DMS53 (cell line): ENCODE measurements at regions not wholly inside any gene's neighbourhood (a gene's known extent, or its start where the extent isn't known, plus 50 kb on each side); places are given as distances from the start of the nearest gene placed in this dataset.
"Not testable (repeated sequence)": the region's sequence is repeated elsewhere in the genome, so short reads cannot be mapped to it uniquely, and the experiment has no call there.

Experiments used
- DNase-seq: peaks from one replicate; lab custom pipeline; 2025; lab: John Stamatoyannopoulos, UW

DNA sequence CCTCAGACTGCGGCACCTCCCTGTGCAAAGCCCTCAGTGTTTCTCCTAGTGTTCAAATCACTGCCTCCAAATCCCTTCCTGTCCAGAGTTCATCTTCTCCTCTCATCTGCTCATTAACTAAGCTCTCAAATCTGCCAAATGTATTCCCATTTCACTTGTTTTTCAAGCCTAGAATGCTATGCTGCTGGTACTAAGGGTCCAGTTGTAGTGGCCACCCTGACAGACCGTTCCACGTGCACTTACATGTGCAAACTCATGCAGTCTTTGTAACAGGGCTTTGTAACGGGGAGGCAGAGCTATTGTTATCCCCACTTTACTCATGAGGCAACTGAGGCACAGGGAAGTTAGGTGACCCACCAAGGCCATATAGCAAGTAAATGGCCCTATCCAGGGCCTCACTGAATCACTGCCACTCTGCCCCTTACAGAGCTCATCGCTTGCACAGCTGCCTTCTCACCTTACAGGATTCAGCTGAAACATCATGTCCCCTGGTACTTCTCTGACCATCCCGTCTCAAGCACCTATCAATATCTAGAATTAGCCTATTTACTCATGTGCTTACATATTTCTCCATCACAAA lies 153.0 kb upstream of the PDE1C start:
- peak; percentile 60 for DNase-seq

DNA sequence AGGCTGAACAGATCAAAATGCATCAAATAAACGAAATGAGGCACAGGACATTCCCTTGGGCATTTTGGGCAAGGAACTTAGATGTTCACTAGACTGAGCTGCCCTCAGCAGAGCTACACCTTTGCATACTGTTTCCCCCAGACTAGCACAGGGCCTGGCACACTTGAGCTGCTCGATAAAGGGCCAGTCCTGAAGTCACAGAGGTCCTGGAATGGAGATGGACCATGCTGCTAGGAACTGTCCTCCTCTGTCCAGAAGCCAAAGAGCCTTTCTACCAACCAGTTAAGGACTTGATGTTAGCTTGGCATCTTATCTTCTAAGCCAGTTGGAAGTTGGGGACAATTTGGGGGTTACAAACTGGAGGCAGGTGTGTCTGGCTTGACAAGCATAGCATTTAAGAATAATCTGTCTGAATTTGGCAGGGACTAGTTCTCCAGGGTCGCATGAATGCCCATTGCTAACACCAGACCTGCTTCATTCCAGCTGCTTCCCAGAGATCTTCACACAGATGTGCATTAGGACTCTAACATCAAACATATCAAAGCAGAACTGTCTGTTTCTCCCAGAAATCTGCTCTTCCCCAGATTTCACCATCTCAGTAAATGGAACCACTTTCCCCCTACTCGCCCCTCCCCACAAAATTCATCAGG lies 152.2 kb upstream of the PDE1C start:
- DNase-seq = no peak

GRCh38 chr7:32221736-32222135 lies 151.5 kb upstream of the PDE1C start:
- DNase-seq = no peak

GRCh38 chr7:32221056-32221455 lies 150.8 kb upstream of the PDE1C start:
- DNase-seq = no peak

GRCh38 chr7:32219831-32220230 lies 149.6 kb upstream of the PDE1C start:
- DNase-seq = not testable (repeated sequence)

DNA sequence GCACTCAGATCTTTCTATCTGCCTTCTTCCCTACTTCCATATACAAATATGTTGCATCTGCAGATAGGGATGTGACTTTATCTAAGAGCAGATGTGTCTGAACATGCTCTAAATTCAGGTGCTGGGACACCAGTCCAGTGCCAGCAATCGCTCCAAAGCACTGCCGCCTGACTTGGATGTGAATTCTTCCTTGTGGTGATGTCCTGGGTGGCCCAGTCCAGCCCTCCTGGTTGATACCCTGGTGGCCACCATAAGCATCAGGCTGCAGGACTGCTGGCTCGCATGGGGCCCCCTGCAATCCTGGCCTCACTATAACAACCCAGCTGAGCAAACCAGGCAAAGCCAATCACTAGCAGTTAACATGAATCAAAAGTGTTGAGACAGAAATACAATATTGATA lies 149.2 kb upstream of the PDE1C start:
- no peak for DNase-seq

DNA sequence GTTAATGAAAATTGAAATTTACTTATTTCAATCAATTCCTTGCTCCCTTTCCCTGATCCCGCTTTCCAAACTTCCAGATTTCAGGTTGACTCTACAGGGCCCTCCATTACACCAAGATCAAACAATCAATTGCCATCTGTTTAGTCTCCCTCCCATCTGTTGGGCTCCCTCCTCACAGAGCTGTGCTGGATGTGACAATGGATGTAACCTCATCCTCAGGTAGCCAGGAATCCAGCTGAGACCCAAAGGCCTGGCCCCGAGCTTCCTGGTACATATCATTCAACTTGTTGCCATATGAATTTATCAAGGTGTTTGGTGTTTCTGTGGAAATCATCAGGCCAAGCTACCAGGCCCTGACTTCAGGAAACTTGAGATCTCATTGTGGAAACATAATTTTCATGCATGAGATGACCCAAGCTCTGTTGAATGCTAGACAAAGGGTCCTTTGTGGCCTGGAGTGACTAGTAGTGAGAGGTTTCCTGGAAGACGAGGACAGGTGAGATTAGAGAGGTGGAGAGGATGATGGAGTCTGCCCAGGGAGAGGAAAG lies 148.6 kb upstream of the PDE1C start:
- no peak for DNase-seq

DNA sequence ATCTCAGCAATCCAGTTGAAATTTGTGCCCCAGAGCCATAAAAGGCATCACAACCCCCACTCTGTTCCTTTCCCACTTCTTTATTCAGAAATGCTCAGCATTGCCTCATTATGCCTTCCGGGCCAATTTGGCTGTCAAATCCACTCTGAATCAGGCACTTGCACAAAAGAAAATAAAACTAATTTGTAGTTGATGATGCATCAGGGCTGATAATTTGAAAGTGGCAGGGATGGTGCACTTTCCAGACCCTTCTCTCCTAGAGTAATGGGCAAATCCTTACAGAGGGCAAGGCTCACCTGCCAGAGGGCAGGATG lies 147.9 kb upstream of the PDE1C start:
- DNase-seq = no peak

DNA sequence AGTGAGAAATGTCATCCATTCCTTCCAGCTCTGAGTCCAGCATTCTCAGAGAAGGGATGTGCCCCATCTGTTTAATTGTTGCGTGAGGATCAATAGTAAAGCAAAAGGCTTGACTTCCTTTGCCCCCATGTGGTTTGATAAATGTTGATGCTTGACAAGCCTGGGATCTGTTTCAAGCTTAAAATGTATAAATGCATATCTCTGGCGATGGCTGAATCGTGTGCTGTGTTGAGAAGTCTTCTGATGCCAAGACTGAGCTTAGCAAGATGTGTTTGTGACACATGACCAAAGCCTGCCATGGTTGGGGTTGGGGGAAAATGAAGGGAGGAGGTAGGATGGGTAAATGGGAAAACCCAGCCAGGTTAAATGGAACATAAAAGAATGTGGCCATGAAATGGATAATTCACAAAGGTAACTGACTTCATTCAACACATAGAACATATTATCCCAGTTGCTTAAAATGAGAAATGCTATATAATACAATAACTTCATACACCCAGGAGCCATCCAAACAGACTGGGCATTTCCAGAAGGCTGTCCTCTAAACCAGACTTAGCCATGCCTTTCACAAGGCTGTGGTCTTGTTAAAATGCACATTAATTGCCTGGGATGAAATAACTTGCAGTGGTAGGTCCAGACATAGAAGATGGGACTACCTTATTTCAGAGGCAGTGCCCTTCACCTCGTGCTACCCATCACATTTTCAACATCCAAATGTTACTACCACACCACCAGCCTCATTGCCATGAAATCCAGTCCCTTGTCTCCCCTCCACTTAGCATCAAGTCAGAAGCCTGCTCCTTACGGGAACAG lies 147.3 kb upstream of the PDE1C start:
- no peak for DNase-seq

GRCh38 chr7:32216759-32217158 lies 146.6 kb upstream of the PDE1C start:
- peak; percentile 12 for DNase-seq

GRCh38 chr7:32215697-32216096 lies 145.5 kb upstream of the PDE1C start:
- DNase-seq = no peak

DNA sequence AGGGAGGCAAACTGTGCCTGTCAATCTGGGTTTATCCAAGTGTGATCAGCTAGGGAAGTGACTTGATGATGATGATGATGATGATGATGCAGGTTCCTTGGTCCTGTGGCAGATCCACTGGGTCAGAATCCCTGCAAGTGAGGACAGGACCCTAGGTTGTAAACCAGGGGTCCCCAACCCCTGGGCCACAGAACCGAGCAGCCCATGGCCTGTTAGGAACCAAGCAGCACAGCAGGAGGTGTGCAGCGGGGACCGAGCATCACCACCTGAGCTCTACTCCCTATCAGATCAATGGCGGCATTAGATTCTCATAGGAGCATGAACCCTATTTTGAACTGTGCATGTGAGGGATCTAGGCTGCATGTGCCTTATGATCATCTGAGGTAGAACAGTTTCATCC lies 144.7 kb upstream of the PDE1C start:
- no peak for DNase-seq

DNA sequence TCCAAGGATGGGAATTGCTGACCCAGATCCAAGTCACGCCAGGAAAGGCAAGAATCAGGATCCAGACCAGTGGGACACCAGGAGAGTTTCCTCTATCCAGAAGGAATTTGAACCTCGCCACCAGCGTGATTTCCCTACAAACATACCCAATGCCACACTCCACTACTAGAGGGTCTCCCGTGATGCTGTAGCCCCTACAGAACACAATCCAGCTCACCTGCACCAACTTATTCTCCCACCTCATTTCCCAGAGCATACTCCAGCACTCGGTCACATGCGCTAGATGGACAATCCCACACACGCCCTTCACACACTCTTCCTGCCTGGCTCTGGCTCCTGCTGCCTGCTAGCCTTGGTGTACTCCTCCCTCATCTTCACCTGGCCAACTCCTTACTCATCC lies 142.1 kb upstream of the PDE1C start:
- no peak for DNase-seq

DNA sequence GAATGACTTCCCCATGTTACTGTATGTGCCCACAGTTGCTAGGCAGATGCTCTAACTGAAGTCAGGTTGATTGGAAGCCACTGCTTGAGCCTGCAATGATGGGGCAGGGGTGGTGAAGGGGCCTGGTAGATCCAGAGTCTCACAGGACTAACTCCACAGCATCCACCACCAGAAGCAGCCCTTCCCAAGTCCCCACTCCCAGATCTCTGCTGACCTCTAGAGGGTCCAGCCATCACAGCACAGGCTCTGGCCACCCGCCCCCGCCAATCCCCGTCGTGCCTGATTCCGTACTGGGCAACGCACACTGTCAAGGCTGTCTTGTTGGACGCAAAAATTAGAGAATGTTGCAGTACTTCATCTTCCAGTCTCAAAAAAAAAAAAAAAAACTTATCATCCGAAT lies 136.8 kb upstream of the PDE1C start:
- peak; percentile 46 for DNase-seq

DNA sequence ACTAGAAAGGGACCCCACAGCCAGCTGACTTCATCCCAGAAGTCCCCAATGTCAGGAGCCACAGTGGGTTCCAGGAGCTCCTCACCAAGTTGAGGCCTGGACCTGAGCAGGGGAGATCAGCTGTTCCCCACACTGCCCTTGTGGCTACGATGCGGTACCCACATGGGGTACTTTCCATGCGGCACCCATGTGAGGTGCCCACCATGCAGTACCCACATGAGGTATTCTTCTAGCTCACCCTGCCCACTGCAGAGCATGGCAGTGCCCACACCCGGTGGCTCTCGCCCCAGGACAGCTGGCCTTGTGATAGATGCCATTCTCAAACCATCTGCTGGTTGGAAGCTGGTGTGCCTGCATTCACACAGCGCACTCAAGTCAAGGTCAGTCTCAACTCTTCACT lies 136.3 kb upstream of the PDE1C start:
- DNase-seq = no peak

- DNase-seq = peak; percentile 22
Measured at GRCh38 chr7:32205298-32205824, 135.2 kb upstream of the PDE1C start.

- peak; percentile 96 for DNase-seq
Measured at GRCh38 chr7:32204361-32205018, 134.3 kb upstream of the PDE1C start.

DNA sequence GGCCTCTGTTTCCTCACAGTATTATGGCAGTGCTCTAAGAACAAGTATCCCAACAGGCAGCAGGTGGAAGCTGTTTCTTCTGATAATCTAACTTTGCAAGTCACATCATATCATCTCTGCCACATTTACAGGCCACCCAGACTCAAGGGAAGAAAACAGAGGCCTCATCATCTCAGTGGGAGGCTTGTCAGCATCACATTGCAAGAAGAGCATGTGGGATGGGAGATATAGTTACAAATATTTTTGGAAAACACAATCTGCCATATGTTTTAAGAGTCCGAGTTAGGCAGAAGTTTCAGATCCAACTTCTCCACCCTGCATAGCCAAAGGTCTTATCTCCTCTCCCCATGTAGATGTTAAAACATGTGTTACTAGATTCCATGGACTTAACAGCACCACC lies 130.4 kb upstream of the PDE1C start:
- no peak for DNase-seq

- no peak for DNase-seq
Measured at GRCh38 chr7:32194537-32194936, 124.3 kb upstream of the PDE1C start.

DNA sequence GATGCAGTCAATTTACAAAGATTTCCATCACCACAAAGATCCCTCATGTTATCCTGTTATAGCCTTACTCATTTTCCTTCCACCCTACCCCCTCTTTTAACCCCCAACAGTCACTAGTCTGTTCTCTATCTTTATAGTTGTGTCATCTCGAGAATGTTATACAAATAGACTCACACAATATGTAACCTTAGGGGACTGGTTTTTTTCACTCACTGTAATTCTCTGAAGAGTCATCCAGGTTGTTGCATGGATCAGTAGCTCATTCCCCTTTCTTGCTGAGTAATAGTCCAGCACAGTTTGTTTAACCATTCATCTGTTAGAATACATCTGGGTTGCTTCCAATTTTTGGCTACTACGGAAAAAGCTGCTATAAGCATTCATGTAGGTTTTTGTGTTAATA lies 121.1 kb upstream of the PDE1C start:
- no peak for DNase-seq

DNA sequence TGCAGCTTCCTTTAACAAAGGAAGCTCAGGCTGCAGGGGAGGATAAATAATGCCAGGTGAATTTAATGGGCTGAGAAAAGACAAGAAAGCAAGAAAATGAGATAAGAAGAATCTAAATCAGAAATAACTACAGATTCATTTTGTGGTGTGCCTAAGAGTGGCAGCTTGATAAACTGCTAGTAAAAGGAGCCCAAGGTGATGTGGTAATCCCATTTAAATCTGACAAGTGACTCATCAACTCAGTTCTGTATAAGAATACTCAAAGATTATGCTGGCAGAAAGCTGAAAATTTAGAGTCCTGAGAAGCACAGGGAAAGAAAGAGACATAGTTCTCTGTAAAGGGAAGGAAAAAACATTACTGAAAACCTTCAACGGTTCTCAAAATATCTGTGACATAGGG lies 109.4 kb upstream of the PDE1C start:
- no peak for DNase-seq

- DNase-seq = peak; percentile 23
Measured at GRCh38 chr7:32178677-32179366, 108.6 kb upstream of the PDE1C start.
